Activated B cell treated with CpG ODN at 0.5 μM for 24 hours (primary cell): ENCODE measurements at regions not wholly inside any gene's neighbourhood (a gene's known extent, or its start where the extent isn't known, plus 50 kb on each side); places are given as distances from the start of the nearest gene placed in this dataset.

Experiments used
- ATAC-seq: fragments of 200-7000 bp; cut with Tn5 transposase; one replicate; pipeline ENCODE4 v1.10.0; 2021; ENCODE audit warnings: low read depth, mild to moderate bottlenecking, moderate library complexity
- CTCF ChIA-PET: fragments of 350-600 bp; sonication (Branson Sonifier 250); formaldehyde crosslinking; loops from one replicate; lab custom pipeline; 2021; ENCODE audit warnings: antibody characterized with exemption; lab: Charles Lee
- POLR2A ChIA-PET: fragments of 350-600 bp; sonication (Branson Sonifier 250); formaldehyde crosslinking; loops from one replicate; lab custom pipeline; 2021; ENCODE audit warnings: antibody characterized with exemption; lab: Charles Lee
- DNase-seq: peaks from one replicate; pipeline ENCODE4 v3.0.0; 2022
- H3K27ac Mint-ChIP-seq: one replicate; pipeline ENCODE4 v1.8.0; 2020; ENCODE audit warnings: mixed read lengths
- H3K27me3 Mint-ChIP-seq: one replicate; pipeline ENCODE4 v1.8.0; 2021; ENCODE audit warnings: mixed read lengths
- H3K36me3 Mint-ChIP-seq: one replicate; pipeline ENCODE4 v1.8.0; 2021; ENCODE audit warnings: low read depth, mixed read lengths
- H3K4me1 Mint-ChIP-seq: one replicate; pipeline ENCODE4 v1.8.0; 2021; ENCODE audit warnings: mixed read lengths
- H3K4me3 Mint-ChIP-seq: one replicate; pipeline ENCODE4 v1.8.0; 2020; ENCODE audit warnings: mild to moderate bottlenecking, mixed read lengths
- H3K9me3 Mint-ChIP-seq: one replicate; pipeline ENCODE4 v1.8.0; 2020; ENCODE audit warnings: mixed read lengths
- intact Hi-C: fragments of 100-400 bp; cut with micrococcal nuclease; formaldehyde crosslinking; loops from one replicate; pipeline ENCODE4 v1.15.1; 2024
- TF ChIP-seq, protein P1 (sequence below): fragments of 200-600 bp; IDR thresholded peaks from one replicate; pipeline ENCODE4 v1.8.0; 2022; ENCODE audit warnings: antibody characterized with exemption, mild to moderate bottlenecking

GRCh38 chr1:83527987-83528386, 470.9 kb downstream of the TTLL7 start:
- no peak for DNase-seq
- Mint-ChIP-seq H3K9me3 (no peaks in the 10 kb centered on the region), H3K4me1 (no peaks in the 10 kb centered on the region), H3K27me3 (no peaks in the 10 kb centered on the region), H3K4me3 (no peak overlapping the region), H3K36me3 (no peaks in the 10 kb centered on the region), H3K27ac (no peak overlapping the region)
- CTCF ChIA-PET, result interaction anchor here (0.6 kb wide), 1 partner anchor 21 kb away, joined by 4 read pairs; no protein-coding TSS in a partner anchor
- ATAC-seq, result no peak
- TF ChIP-seq, protein P1, sequence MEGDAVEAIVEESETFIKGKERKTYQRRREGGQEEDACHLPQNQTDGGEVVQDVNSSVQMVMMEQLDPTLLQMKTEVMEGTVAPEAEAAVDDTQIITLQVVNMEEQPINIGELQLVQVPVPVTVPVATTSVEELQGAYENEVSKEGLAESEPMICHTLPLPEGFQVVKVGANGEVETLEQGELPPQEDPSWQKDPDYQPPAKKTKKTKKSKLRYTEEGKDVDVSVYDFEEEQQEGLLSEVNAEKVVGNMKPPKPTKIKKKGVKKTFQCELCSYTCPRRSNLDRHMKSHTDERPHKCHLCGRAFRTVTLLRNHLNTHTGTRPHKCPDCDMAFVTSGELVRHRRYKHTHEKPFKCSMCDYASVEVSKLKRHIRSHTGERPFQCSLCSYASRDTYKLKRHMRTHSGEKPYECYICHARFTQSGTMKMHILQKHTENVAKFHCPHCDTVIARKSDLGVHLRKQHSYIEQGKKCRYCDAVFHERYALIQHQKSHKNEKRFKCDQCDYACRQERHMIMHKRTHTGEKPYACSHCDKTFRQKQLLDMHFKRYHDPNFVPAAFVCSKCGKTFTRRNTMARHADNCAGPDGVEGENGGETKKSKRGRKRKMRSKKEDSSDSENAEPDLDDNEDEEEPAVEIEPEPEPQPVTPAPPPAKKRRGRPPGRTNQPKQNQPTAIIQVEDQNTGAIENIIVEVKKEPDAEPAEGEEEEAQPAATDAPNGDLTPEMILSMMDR, result no peak
- intact Hi-C loops, result loop anchor here (10.0 kb wide), 1 partner anchor 753 kb away; no protein-coding TSS in a partner anchor
- POLR2A ChIA-PET, result no interaction called here

DNA sequence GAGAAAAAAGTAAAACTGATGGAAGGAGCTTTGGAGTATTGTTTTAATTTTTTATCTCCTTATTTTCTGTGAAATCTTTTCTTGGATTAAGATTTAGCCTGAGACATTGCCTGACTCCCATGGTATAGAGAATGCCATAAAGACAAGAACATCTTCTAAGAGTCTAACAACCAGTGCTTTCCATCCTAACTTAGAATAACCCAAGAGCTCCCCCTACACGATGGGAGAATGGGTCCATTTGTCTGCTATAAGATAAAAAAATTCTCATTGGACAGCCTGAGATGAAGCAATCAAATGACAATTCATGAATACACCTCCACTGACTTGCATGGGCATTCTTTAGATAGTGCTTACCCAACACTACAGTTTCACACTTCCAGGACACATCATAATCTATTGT, 478.1 kb downstream of the TTLL7 start:
- Mint-ChIP-seq H3K4me3 (no peak overlapping the region), H3K36me3 (no peaks in the 10 kb centered on the region), H3K27ac (no peak overlapping the region), H3K9me3 (no peaks in the 10 kb centered on the region), H3K4me1 (no peaks in the 10 kb centered on the region), H3K27me3 (no peaks in the 10 kb centered on the region)
- intact Hi-C loops, result loop anchor here (10.0 kb wide), 1 partner anchor 746 kb away; no protein-coding TSS in a partner anchor
- TF ChIP-seq, protein P1, result no peak
- ChIA-PET POLR2A (no interaction called here), CTCF (no interaction called here)
- peak; percentile 40 for ATAC-seq
- no peak for DNase-seq

GRCh38 chr1:83516369-83516768, 482.6 kb downstream of the TTLL7 start:
- intact Hi-C loops, result no loop called here
- no peaks in the 10 kb centered on the region for H3K4me1 Mint-ChIP-seq

DNA sequence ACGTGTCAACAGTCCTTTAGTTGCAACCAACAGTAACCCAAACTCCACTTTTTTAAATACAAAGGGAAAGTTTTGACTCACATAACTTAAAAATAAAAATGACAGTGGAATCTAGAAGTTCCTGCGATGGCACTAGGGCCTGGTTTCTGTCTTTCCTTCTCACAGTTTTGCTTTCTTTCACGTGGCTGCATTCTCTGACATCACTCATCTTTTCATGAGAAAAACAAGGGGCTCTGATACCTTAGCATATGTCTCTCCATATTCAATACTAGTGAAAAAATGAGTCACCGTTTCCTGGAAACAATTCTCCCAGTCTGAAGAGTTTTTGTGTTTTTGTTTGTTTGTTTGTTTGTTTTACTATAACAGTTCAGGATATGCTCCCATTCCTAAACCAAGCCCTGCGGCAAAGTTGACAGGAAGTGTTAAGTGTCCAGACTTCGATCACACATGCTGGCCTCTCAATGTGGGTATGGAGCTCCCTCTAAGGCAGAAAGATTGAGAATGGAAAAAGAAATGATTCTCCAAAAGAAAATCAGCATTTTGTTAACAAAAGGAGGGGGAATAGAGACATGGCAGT, 483.3 kb downstream of the TTLL7 start:
- Mint-ChIP-seq H3K27me3 (no peaks in the 10 kb centered on the region), H3K4me1 (no peaks in the 10 kb centered on the region), H3K36me3 (no peaks in the 10 kb centered on the region), H3K4me3 (no peak overlapping the region), H3K27ac (no peak overlapping the region), H3K9me3 (peaks cover 2% of the 10 kb centered on the region)
- intact Hi-C loops, result no loop called here
- ChIA-PET CTCF (no interaction called here), POLR2A (no interaction called here)
- TF ChIP-seq, protein P1, result no peak
- DNase-seq (no peak), ATAC-seq (no peak)

More at GRCh38 chr1:83516369-83516768, 482.6 kb downstream of the TTLL7 start:
- TF ChIP-seq, protein P1, result no peak
- POLR2A ChIA-PET, result no interaction called here
- CTCF ChIA-PET, result no interaction called here
- no peak for DNase-seq
- no peaks in the 10 kb centered on the region for H3K27me3 Mint-ChIP-seq
- no peak overlapping the region for H3K4me3 Mint-ChIP-seq
- no peak overlapping the region for H3K27ac Mint-ChIP-seq
- ATAC-seq, result no peak
- H3K9me3 Mint-ChIP-seq, result peaks cover 2% of the 10 kb centered on the region
- no peaks in the 10 kb centered on the region for H3K36me3 Mint-ChIP-seq

DNA sequence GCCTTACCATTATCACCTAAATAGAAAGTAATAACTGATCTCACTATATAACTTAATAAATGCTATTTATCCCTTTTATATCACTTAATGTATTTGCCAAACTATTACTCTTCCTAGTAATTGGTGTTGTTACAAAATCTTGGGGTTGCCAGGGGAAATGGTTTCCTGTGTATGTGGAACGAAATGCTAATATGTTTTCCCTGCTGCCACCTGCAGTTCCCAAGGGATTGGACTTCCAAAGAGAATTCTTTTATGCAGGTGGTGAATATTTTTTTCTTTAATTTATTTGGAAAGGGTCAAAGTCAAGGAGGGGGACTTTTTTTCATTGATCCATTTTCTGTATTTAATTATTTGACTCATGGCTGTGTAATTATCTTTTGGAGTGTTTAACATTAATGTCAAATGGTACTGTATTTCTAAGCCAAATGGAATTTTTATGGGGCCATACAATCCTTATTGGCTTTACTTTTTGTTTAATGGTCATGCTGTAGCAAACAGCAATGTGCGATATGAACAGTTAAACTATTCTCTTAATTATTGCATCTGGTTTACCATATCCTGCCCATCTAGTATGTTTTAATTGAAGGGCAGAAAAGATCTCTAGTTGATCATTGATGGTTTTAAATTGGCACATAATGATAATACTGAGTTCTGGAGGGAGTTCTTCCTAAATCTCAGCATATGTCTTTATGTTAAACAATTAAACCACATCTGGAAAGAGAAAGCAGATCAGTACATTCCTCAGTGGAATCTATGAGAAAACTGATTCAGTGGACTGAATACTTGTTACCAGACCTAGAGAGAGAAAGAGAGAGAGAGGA, 486.3 kb downstream of the TTLL7 start:
- H3K36me3 Mint-ChIP-seq, result no peaks in the 10 kb centered on the region
- H3K4me3 Mint-ChIP-seq, result no peak overlapping the region
- intact Hi-C loops, result no loop called here
- peaks cover 2% of the 10 kb centered on the region for H3K9me3 Mint-ChIP-seq
- peaks cover 14% of the 10 kb centered on the region for H3K4me1 Mint-ChIP-seq
- no peaks in the 10 kb centered on the region for H3K27me3 Mint-ChIP-seq
- CTCF ChIA-PET, result no interaction called here
- TF ChIP-seq, protein P1, result no peak
- H3K27ac Mint-ChIP-seq, result no peak overlapping the region
- ATAC-seq (no peak), DNase-seq (no peak)
- POLR2A ChIA-PET, result no interaction called here
